ENCODE measurements at regions not wholly inside any gene's neighbourhood (a gene's known extent, or its start where the extent isn't known, plus 50 kb on each side); places are given as distances from the start of the nearest gene placed in this dataset.

GRCh38 chr1:31510853-31511789, 65.2 kb upstream of the TINAGL1 start (continued):
- TF ChIP-seq E2F1 (CRISPR knock-in tag; IDR thresholded peaks at IDR 0.05) (no peak), MYBL2 (CRISPR knock-in tag; IDR thresholded peaks at IDR 0.05) (no peak), STAT6 (CRISPR knock-in tag; conservative IDR thresholded peaks at IDR 0.05; ENCODE audit: low read depth) (no peak)

GRCh38 chr1:31511848-31512615, 64.3 kb upstream of the TINAGL1 start:
- ATAC-seq, result no peak
- DNase-seq (ENCODE audit: low spot score), result no peak
- POLR2A ChIA-PET, result interaction anchor here (0.5 kb wide), 1 partner anchor 22 kb away, joined by 4 read pairs; no protein-coding TSS in a partner anchor
- no peak for TF ChIP-seq ZNF425 (CRISPR knock-in tag; conservative IDR thresholded peaks at IDR 0.05)
- no peak for TF ChIP-seq IRF1 (CRISPR knock-in tag; IDR thresholded peaks at IDR 0.05)
- no peak for TF ChIP-seq E2F1 (CRISPR knock-in tag; IDR thresholded peaks at IDR 0.05)
- TF ChIP-seq ZNF512 (CRISPR knock-in tag; IDR thresholded peaks at IDR 0.05; ENCODE audit: borderline replicate concordance), result no peak
- no peak for TF ChIP-seq NFATC4 (CRISPR knock-in tag; IDR thresholded peaks at IDR 0.05)
- no peak for TF ChIP-seq NR2C2 (CRISPR knock-in tag; IDR thresholded peaks at IDR 0.05)
- TF ChIP-seq E2F4 (CRISPR knock-in tag; IDR thresholded peaks at IDR 0.05; ENCODE audit: borderline replicate concordance, low read depth), result no peak
- no peak for TF ChIP-seq ZBTB43 (CRISPR knock-in tag; IDR thresholded peaks at IDR 0.05)
- no peak for TF ChIP-seq ESRRA (CRISPR knock-in tag; IDR thresholded peaks at IDR 0.05; ENCODE audit: borderline replicate concordance)
- TF ChIP-seq IRF2 (CRISPR knock-in tag; IDR thresholded peaks at IDR 0.05; ENCODE audit: borderline replicate concordance, low read depth), result no peak
- no peak for TF ChIP-seq E2F5 (CRISPR knock-in tag; IDR thresholded peaks at IDR 0.05)
- no peak for TF ChIP-seq TP53 (CRISPR knock-in tag; IDR thresholded peaks at IDR 0.05)
- TF ChIP-seq USF1 (CRISPR knock-in tag; IDR thresholded peaks at IDR 0.05), result no peak
- no peak for TF ChIP-seq CREB1 (CRISPR knock-in tag; IDR thresholded peaks at IDR 0.05)
- Mint-ChIP-seq H3K9me3 (no peaks in the 10 kb centered on the region; the same call in 1 of the 2 replicates), H3K4me3 (no peak overlapping the region), H3K36me3 (no peaks in the 10 kb centered on the region), H3K27me3 (ENCODE audit: low read depth) (no peaks in the 10 kb centered on the region; the same call in 1 of the 2 replicates), H3K4me1 (peaks cover 19% of the 10 kb centered on the region), H3K27ac (no peak overlapping the region)
- CTCF ChIA-PET, result interaction anchor here (0.5 to 2.1 kb wide), 4 partner anchors 11 to 696 kb away, joined by 3 to 18 read pairs (median 5); no protein-coding TSS in a partner anchor

All from WTC11 (cell line).